Mucosa of stomach (tissue), 1 donor: ENCODE measurements at regions not wholly inside any gene's neighbourhood (a gene's known extent, or its start where the extent isn't known, plus 50 kb on each side); places are given as distances from the start of the nearest gene placed in this dataset.

Experiments
- H3K27me3 ChIP-seq: one replicate; pipeline ENCODE4 v1.7.0; 2013; ENCODE audit warnings: mild to moderate bottlenecking, low read length; ENCODE audit not compliant: control insufficient read depth, insufficient read depth
- H3K36me3 ChIP-seq: one replicate; pipeline ENCODE4 v1.7.0; 2013; ENCODE audit warnings: low read length; ENCODE audit not compliant: control insufficient read depth, insufficient read depth
- H3K4me1 ChIP-seq: one replicate; pipeline ENCODE4 v1.7.0; 2013; ENCODE audit warnings: mild to moderate bottlenecking, low read length; ENCODE audit not compliant: control insufficient read depth, insufficient read depth
- H3K4me3 ChIP-seq: one replicate; pipeline ENCODE4 v1.7.0; 2013; ENCODE audit warnings: low read length
- H3K9ac ChIP-seq: one replicate; pipeline ENCODE4 v1.7.0; 2013; ENCODE audit warnings: mild to moderate bottlenecking, low read length, moderate library complexity
- H3K9me3 ChIP-seq: one replicate; pipeline ENCODE4 v1.7.0; 2013; ENCODE audit warnings: mild to moderate bottlenecking, low read length, moderate library complexity; ENCODE audit not compliant: control insufficient read depth
- donor health status: Pancreatic carcinoma.

DNA sequence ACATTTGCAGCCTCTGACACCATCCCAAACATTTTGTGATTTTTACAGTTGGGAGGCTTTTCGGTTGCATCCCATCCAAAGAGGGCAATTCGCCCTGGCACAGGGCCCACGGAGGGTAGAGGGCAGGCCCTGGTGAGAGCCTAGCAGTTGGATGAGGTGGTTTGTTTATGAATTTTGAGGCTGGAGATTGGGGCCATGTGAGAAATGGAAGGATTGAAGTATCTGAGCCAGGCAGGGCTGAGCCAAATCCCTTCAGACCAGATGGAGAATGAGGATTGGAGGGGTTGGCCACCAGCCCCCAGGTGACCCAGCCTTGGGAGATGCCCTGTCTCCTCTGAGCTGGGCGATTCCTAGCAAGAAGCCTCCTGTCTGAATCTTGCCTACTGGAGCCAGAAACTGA is 52.6 kb upstream of the CCDC167 start:
- Histone ChIP-seq H3K27me3 (peaks cover 15% of the 10 kb centered on the region), H3K9me3 (no peaks in the 10 kb centered on the region), H3K4me1 (no peaks in the 10 kb centered on the region), H3K9ac (no peak overlapping the region), H3K36me3 (no peaks in the 10 kb centered on the region), H3K4me3 (no peak overlapping the region)

DNA sequence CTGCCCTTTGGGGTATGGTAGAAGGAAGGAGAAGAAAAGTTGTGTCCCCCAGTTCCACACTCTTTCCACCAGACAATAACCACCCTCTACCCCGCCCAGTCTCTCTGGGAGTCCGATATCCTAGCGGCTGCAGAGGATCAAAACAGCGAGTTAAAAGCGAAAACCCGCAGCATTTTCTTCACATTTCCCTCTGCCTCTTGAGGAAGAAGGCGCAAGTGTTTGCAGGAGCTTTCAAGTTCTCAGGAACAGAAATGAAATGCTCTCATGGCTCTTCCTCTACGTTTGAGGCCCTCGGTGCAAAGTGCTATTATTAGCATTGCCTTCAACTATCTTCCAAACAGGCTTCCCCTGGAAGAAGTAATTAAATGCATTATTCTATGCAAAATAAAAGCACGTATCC is 52.2 kb upstream of the CCDC167 start:
- peaks cover 15% of the 10 kb centered on the region for H3K27me3 ChIP-seq
- H3K9ac ChIP-seq: no peak overlapping the region
- H3K9me3 ChIP-seq: no peaks in the 10 kb centered on the region
- H3K36me3 ChIP-seq: no peaks in the 10 kb centered on the region
- H3K4me3 ChIP-seq: no peak overlapping the region
- no peaks in the 10 kb centered on the region for H3K4me1 ChIP-seq

DNA sequence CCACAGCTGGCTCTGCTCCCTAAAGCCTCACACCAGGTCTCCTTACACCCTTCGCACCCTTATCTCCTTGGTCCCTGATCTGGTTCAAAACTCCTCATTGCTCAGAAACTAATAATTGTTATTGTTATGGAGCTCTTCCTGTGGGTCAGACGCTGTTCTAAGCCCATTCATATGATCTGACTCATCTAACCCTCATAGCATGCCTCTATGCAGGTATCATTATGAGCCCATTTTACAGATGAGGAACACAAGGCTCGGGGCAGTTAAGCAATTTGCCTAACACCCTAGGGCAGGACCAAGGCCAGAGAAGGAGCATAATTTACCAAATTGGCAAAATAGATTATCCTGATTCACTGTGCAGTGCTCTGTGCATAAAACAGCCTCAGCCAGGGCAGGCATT is 51.8 kb upstream of the CCDC167 start:
- no peaks in the 10 kb centered on the region for H3K9me3 ChIP-seq
- H3K36me3 ChIP-seq: no peaks in the 10 kb centered on the region
- no peak overlapping the region for H3K4me3 ChIP-seq
- H3K9ac ChIP-seq: no peak overlapping the region
- no peaks in the 10 kb centered on the region for H3K4me1 ChIP-seq
- peaks cover 15% of the 10 kb centered on the region for H3K27me3 ChIP-seq

GRCh38 chr6:37551002-37551401 is 51.3 kb upstream of the CCDC167 start:
- Histone ChIP-seq H3K27me3 (peaks cover 16% of the 10 kb centered on the region), H3K4me1 (no peaks in the 10 kb centered on the region), H3K4me3 (no peak overlapping the region), H3K36me3 (no peaks in the 10 kb centered on the region), H3K9me3 (no peaks in the 10 kb centered on the region), H3K9ac (no peak overlapping the region)

DNA sequence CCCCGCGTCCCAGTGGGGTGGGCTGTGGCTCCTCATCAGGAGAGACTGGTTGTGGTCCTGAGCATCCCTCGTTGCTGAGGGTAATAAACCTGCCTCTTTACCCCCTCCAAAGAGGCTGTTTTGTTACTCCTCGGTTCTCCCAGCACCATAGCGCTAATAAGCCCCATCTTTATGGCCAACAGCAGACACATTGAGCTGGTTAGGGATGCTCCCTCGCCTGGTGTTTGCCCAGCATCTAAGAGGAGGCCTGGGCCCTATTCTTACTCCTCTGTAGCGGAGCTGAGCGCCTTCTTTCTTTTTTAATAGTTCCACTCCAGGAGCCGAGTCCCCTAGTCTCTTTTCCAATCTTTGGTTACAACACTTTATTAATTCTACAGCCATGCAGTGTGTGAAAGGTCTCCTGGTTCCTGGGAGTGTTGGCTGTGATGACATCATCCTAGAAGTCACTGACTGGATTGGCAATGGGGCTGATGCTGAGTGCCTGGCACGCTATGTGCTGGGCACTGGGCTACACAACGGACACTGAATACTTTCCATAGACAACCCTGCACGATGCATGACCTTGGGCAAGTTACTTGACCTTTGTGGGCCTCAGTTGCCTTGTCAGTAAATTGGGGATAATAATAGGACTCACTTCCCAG is 50.6 kb upstream of the CCDC167 start:
- H3K9ac ChIP-seq: no peak overlapping the region
- no peaks in the 10 kb centered on the region for H3K36me3 ChIP-seq
- H3K27me3 ChIP-seq: peaks cover 19% of the 10 kb centered on the region

DNA sequence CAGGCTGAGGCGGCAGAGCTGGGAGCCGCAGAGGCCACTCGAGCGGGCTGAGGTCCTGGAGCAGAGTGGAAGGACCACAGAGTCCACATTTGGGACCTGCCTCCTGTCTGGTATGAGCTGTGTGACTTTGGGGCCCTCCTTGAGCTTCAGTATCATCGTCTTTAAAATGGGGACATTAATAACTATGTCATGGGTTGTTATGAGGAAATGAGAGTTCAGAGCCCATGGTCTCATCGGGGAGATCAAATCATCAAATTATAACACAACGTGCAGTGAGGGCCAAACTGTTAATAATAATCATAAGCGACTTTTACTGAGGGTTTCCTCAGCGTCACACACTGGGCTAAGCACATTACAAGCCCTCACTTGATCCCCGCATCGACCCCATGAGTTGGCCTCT is 49.9 kb upstream of the CCDC167 start:
- Histone ChIP-seq H3K9me3 (no peaks in the 10 kb centered on the region), H3K4me3 (no peak overlapping the region), H3K9ac (no peak overlapping the region), H3K36me3 (no peaks in the 10 kb centered on the region), H3K27me3 (peaks cover 24% of the 10 kb centered on the region), H3K4me1 (no peaks in the 10 kb centered on the region)

More for the DNA sequence above, 50.6 kb upstream of the CCDC167 start:
- H3K4me3 ChIP-seq: no peak overlapping the region
- no peaks in the 10 kb centered on the region for H3K9me3 ChIP-seq
- H3K4me1 ChIP-seq: no peaks in the 10 kb centered on the region
